GM12891 (cell line): ENCODE measurements at regions not wholly inside any gene's neighbourhood (a gene's known extent, or its start where the extent isn't known, plus 50 kb on each side); places are given as distances from the start of the nearest gene placed in this dataset.

ENCODE experiments used
- POLR2A ChIP-seq: IDR thresholded peaks from 2 replicates; pipeline ENCODE4 v1.6.1; 2011; ENCODE audit warnings: low read depth, low read length, control low read depth
- POLR2AphosphoS5 ChIP-seq: IDR thresholded peaks from 2 replicates; pipeline ENCODE4 v1.6.1; 2011; ENCODE audit warnings: low read depth, low read length, control low read depth
- SPI1 ChIP-seq: IDR thresholded peaks from 2 replicates; pipeline ENCODE4 v1.6.1; 2011; ENCODE audit warnings: low read depth, low read length, control low read depth
- TAF1 ChIP-seq: IDR thresholded peaks from 2 replicates; pipeline ENCODE4 v1.6.1; 2011; ENCODE audit warnings: low read depth, low read length, control low read depth

DNA sequence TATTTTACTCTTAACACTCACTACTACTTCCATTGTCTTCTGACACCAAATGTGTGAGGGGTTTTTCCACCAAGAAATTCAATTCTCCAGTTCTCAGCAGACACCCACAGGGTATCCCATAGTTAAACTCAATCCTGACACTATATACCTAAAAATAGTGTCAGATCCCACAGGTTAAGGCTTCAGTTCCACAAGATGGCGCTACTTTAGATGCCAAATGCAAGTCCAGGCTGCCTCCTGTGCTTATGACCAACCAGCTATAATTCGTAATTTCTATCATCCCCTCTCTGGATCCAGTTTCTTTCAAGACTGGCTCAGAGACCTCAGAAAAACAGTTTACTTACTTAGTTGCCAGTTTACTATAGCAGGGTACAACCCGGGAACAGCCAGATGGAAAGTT lies 1146.2 kb upstream of the SPRY2 start:
- no peak for TF ChIP-seq POLR2AphosphoS5
- no peak for TF ChIP-seq POLR2A
- TF ChIP-seq TAF1: no peak
- TF ChIP-seq SPI1: no peak
